MM.1S (cell line): ENCODE measurements at regions not wholly inside any gene's neighbourhood (a gene's known extent, or its start where the extent isn't known, plus 50 kb on each side); places are given as distances from the start of the nearest gene placed in this dataset.

ENCODE experiments used
- CTCF ChIP-seq: fragments of 300-600 bp; sonication (generic); IDR thresholded peaks from 2 replicates; pipeline ENCODE4 v1.5.1; 2016; ENCODE audit warnings: antibody characterized with exemption, low read length, mixed read lengths
- EZH2 ChIP-seq: fragments of 300-600 bp; sonication (generic); optimal IDR thresholded peaks from 2 replicates; pipeline ENCODE3; 2017; ENCODE audit warnings: low read depth, mild to moderate bottlenecking, antibody characterized with exemption, low read length, mixed read lengths
- EZH2phosphoT487 ChIP-seq: fragments of 300-600 bp; sonication (generic); IDR thresholded peaks from 2 replicates; pipeline ENCODE4 v1.6.1; 2018; ENCODE audit warnings: antibody characterized with exemption, low read length

- TF ChIP-seq CTCF (no peak), EZH2 (no peak), EZH2phosphoT487 (no peak)
These were observed 631.0 kb upstream of the STXBP6 start for GRCh38 chr14:25680934-25681333.
